Testis (tissue), 2 donors: ENCODE measurements at regions not wholly inside any gene's neighbourhood (a gene's known extent, or its start where the extent isn't known, plus 50 kb on each side); places are given as distances from the start of the nearest gene placed in this dataset.

Experiments used
- POLR2A ChIP-seq: fragments of 450-650 bp; IDR thresholded peaks from one replicate; pipeline ENCODE4 v1.6.1; 2017; ENCODE audit warnings: antibody characterized with exemption, mild to moderate bottlenecking, moderate library complexity
- TF ChIP-seq, protein P1 (sequence below), 3 experiments: fragments of 450-650 bp in 2 of 3; fragments of 200-600 bp in 1 of 3; sonication (generic) in 1 of 3; IDR thresholded peaks; one replicate each; pipeline ENCODE4 v1.5.1; 2016 to 2019; ENCODE audit warnings: antibody characterized with exemption in 3 of 3, mild to moderate bottlenecking in 2 of 3, moderate library complexity in 1 of 3

DNA sequence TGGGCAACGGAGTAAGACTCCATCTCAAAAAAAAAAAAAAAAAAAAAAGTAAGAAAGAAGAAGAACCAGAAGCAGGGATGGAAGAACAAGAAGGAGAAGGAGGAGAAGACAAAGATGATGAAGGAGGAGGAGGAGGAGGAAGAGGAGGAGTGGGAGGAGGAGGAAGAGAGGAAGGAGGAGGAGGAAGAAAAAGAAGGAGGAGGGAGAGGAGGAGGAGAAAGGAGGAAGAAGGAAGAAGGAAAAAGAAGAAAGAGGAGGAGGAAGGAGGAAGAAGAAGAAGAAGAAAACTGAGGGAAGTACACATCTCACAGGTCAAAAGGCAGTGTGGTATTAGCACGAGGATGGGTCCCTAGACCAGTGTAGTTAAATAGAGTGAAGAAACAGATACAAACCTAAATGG, 65.1 kb upstream of the SCAF8 start:
- TF ChIP-seq, protein P1, sequence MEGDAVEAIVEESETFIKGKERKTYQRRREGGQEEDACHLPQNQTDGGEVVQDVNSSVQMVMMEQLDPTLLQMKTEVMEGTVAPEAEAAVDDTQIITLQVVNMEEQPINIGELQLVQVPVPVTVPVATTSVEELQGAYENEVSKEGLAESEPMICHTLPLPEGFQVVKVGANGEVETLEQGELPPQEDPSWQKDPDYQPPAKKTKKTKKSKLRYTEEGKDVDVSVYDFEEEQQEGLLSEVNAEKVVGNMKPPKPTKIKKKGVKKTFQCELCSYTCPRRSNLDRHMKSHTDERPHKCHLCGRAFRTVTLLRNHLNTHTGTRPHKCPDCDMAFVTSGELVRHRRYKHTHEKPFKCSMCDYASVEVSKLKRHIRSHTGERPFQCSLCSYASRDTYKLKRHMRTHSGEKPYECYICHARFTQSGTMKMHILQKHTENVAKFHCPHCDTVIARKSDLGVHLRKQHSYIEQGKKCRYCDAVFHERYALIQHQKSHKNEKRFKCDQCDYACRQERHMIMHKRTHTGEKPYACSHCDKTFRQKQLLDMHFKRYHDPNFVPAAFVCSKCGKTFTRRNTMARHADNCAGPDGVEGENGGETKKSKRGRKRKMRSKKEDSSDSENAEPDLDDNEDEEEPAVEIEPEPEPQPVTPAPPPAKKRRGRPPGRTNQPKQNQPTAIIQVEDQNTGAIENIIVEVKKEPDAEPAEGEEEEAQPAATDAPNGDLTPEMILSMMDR (IDR thresholded peaks at IDR 0.05): no peak
- TF ChIP-seq POLR2A: no peak
